D341Med (cell line): ENCODE measurements at regions not wholly inside any gene's neighbourhood (a gene's known extent, or its start where the extent isn't known, plus 50 kb on each side); places are given as distances from the start of the nearest gene placed in this dataset.

Source experiments
- DNase-seq: peaks from one replicate; pipeline ENCODE4 v3.0.0; 2012; ENCODE audit warnings: low spot score

DNA sequence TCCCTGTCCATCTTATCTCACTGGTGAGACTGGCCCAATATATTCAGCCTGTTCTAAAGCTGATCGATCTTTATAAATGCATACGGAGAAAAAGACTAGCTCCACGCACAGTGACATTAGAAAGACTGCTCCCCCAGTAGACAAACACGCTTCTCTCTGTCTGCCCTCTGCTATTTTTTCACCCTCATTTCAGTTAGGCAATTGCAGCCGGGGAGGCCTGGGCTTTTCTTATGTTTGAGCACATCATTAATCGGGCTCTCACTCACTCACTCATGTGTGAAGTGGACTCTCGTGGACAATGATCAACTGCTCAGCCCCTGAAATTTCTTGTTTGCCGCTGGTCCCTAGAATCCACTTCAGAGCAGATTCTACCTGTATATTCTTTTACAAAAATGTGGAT is 824.7 kb upstream of the TENM3 start:
- no peak for DNase-seq

DNA sequence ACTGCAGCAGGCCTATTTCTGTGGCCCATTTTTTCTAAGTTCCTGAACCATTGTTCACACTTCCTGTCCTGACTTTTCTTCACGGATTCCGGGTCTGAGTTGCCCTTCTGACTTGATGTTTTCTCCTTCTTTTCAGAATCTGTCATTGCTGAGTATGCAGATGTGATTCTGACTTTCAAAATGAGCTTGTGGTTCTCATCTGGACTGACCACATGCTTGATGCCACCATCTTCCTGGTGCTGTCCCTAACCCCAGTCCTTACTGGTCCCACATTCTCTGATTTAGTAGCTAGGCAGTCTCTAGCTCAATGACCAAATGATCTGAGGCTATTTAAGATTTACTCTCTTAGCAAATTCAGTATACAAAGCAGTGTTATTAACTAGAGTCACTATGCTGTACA is 822.3 kb upstream of the TENM3 start:
- DNase-seq = no peak

DNA sequence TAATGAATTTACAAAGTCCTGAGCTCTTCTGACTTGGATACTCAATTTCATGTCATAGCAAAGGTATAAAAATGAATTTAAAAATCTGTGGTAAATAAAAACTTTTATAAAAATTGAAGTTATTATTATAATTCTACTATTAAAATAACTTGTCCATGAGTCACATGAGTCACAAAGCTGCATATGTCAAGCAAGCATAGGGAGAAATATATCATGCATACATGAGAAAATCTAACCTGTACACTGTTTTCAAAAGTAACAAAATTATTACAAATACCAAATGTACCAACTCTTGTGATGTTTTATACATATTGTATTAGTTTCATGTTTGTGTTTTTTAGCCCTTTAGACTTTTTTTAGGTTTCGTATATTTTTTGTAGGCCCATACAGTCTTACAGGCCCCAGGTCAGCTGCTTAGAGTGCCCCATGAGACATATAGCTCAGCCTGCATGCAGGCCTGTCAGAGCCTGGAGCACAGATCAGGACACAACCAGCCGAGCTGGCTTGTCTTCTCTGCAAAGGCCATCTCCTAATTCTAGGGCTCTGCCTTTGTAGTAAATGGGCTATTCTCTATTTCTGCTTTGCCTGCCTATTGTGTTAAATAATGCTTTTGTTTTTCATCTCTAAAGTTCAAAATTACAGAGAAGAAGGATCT is 818.7 kb upstream of the TENM3 start:
- no peak for DNase-seq

DNA sequence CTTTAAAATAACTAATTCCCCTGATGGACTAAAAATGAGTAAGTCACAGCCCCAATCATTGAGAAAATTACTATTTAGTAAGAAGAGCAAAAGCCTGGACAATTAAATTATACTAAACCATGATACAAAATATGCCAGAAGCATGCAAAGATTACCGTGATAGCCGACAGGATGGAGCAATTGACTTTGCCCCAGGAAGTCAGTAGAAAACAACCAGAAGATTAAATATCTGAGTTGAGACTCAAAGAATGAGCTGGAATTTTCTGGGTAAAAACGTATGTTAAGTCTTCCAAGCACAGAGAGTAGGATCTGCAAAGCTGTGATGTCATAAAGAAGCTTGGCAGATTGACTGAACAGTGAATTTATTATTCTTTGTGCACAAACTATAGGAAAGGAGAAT is 816.1 kb upstream of the TENM3 start:
- no peak for DNase-seq

DNA sequence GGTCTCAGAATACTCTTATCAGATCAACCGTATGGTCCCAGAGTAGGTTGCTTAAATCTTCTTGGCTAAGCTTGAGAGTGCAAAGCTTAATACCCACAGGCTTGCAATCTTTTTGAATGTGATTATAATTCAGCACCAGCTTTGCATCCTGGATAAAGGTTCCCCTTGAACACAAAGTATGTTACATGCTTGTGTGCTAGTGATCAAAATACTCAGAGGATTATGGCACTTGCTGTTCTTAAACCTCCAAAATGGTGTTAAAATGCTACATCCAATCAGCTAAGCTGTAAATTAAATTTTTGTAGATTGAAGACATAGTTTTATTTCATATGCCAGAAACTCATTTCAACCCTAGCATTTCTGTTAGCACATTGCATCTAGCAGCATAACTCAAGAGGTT is 812.2 kb upstream of the TENM3 start:
- no peak for DNase-seq

DNA sequence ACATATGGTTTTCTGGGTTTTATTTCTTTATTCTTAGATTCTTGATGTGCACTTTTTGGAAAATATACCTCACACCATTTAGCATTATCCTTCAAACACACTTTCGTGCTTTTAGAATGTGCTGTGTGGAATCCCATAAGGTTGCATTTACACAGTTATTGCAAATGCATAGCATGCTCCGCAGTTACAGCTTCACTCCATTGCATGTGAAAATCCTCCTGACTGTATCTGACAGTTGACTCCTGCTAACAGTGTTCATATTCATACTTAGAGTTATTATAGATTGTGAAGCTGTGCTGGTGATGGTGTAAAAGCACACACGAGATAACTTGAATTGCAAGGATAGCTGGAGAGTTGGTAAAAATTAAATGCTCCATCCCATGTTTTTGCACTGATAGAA is 811.5 kb upstream of the TENM3 start:
- DNase-seq = no peak

DNA sequence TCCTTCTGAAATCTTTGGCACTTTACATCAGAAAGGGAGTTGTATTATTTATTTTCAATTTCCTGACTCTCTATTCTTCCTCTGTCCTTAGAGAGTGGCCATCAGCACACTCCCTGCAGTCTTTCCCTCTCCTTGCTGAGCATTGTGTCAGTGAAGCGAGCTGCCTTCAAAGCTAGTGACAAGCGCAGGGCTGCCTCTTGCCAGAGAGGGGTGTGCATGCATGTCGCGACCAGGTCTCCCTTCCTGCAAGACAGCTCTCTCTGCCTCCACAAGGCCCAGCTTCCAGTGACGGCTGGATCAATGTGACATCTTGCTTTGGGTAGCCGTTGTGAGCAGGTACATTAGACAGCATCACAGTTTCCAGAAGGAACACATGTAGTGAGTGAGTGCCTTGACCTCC is 810.9 kb upstream of the TENM3 start:
- DNase-seq = no peak

DNA sequence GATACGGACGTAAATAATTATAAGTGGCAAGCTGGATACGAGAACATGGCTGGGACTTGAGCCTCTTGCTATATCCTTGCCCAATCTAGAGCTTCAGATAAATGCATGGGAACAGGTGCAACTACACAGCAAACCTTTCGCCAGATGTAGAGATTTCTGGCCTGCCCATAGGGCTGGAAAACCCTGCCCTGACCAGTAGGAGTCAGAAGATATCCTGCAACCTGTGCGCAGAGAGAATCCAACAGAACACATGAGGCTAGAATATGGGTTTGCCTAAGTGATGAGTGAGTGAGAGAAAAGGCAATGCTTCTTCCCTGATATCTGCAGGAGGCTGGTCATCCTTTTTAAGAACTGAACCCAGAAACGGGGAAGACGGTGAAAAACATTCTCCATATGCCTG is 805.3 kb upstream of the TENM3 start:
- DNase-seq = no peak

DNA sequence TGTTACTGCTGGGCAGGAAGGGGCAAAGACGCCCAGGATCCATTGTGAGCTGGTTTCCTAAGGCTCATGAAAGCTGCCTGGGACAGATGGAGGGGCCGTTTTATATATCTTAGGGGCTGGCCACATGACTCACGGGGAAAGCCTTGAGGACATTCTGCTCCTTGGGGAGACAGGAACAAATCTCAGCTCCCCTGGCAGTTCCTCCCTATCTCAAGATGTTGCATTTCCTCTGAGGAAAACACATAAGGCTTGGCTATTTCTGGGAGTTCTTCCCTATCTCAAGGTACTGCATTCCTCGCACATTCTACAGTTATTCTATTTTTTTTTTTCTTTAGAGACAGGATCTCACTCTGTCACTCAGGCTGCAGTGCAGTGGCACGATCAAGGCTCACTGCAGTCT is 804.6 kb upstream of the TENM3 start:
- DNase-seq = no peak

DNA sequence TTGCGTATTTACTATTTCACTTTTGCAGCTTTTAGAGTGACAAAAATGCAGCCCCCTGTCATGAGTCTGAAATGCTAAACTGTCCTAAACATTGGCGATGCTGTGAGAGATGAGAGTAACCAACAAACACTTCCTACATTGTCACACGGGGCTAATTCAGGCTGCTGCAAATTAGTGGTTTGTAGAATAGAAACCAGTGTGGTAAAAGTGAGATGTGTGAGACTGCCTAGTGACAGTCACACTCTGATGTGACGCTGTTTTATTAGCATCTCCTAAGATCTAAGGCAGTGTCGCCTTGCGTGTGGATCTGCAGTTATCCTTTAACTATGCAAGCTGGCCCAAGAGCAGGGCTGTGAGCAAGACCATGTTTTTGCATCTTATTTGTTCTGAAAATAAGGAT is 800.2 kb upstream of the TENM3 start:
- no peak for DNase-seq

DNA sequence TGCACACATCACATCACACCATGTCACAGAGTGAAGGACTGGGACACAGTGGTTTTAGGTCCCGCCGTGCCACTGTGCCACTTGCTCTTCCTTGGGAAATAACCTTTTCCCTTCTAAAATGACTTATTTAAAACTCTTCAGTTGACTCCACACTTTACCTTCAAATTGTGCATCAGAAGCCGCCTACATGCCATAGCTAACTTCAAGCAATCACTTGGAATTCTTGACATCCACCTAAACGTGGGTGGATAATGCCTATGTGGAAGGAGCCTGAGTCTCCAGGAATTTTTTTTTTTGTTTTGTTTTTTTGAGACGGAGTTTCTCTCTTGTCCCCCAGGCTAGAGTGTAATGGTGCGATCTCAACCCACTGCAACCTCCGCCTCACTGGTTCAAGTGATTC is 777.4 kb upstream of the TENM3 start:
- no peak for DNase-seq

DNA sequence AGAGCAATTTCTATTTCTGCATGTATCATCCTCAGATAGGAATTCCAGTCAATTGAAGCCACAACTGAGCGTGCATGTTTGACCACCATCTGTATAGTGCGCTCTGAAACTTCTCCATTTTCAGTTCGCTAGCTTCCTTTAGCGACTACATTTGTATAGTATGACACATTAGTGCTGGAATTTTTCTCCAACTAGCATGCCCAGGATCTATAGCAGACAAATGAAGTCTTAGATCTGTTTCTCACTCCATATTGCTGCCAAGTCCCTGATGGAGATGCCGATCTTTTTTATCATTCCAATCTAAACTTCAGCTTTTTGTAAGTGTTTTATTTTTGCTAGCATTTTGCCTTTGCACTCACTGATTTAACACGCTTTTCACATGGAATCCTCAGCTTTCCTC is 774.8 kb upstream of the TENM3 start:
- no peak for DNase-seq

DNA sequence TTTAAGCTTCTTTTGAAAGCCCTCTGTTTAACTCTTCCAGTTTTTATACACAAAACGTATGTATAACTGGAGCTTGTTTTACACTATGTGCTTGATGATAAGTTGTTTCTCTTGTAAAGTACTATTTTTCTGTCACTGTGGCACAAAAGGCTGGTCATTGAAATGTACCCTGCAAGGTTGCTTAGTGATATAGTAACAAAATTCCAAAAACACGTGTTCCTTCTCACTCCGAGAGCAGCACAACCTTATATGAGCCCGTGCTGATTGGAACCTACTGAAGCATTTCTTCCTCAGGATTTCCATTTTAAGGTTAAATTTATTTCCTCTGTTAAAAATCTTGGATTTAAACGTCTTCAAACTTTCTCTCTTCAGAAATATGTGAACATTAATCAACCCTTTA is 772.9 kb upstream of the TENM3 start:
- no peak for DNase-seq

DNA sequence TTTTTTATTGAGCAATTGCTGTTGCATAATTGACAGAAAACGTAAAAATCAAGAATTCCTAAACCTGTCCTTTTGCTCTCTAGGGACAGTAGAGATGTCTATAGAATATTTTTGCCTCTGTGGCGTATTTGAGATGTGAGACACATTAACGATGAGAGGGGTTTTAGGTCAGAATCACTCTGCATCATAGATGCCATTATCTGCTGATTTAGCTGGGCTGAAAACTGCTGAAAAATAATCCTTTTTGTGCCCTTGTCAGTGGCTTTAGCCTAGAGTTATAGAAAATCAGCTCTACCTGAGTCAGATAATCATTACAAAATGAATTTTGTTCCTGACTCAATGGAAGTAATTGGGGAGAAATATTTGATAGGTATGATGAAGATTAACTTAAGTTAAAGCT is 767.8 kb upstream of the TENM3 start:
- no peak for DNase-seq

DNA sequence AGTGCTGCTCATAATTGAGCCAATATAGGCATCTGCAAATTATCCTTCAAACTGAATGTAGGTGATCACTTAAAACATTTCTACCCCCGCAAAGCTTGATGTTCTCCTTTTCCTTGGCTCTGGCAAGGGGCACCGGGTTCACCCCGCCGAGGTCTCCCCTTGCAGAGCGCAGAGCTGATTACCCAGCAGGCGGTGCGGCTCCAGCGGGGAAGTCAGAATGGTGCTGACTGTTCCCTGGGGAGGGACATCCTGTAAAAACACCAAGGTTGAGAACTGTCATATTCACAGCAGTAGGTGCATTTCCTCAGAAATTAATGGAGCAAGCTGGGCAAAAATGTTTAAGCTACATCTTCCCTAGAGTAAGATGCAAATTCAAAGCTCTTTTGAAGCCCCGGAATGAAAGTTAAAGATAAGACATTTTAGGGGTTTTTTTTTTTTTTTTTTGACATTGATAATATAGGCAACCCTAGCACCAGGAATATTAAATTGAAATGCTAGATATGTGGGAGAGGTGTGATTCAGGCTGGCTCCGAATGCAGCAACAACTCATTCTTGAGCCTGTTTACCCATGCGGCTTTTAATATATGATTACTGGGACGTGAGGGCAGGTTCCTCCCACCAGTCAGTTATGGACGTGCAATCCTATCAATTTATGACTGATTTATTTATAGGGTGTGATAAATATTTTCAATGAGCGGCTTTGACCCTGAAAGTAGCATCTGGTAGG is 767.3 kb upstream of the TENM3 start:
- DNase-seq = no peak

DNA sequence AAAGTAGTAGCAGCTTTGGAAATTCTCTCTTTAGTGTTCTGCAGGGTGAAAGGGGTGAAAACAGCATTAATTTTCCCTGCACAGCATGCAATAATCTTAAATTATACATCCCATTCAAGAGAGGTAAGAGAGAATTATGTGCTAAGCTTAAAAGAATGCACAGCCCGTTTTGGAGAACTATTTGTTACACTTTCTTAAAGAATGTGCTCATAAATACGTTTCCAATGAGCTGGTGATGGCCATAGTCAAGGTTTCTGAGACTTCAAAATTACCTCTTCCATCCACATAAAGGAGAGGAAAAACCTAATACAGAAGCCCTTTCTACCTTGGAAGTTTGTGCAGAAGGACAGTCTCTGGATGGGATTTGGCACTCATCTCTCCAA is 766.7 kb upstream of the TENM3 start:
- no peak for DNase-seq

DNA sequence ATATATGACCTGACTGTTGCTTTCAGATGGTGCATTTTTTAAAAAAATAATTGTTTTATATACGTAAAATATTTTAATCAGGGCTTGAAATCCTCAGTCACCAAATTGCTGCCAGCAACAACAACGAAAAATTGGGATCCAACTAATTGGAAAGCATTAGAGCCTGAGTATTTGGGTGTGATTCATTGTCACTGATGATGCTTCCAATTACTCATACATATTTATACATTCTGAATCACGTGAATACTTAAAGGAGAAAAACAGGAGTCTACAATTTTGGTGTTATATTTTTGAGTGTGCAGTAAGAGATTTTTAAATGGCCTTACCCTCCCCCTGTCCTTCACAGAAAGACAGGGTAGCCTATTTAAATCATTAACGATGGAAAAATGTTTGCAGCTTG is 765.6 kb upstream of the TENM3 start:
- no peak for DNase-seq

DNA sequence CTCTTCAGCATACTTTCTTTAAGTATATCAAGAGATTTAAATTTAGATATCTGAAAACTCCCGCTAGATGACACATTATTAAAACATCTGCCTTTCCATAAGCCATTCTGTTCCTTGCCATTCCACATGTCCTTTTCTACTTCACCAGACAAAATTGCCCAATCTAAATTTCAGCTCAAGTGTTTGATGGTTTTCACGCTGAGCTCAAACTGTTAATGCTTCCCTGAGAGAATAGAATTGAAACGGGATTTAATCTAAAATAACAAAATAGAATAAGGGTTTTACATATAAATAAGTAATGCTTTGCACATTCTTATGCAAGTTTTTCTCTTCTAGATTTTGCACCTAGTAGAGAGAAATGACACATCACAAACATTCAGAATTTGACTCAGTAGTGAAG is 764.5 kb upstream of the TENM3 start:
- no peak for DNase-seq

DNA sequence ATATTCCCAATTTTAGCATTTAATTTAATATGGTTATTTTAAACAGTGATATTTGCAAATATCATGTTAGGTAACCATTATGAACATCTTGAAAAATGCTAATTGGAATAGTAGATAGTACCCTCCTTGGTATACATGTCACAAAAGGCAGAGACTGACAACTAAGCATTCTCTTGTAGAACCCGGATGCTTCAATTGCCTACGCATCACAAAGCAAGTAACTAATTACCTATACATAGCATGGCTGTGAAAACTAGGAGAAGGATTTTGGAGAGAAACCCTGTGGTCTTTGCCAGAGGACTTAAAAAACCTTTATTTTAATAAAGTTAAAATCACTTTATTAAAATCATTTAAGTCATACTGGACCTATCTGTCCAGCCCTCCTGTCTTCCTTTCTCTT is 764.1 kb upstream of the TENM3 start:
- no peak for DNase-seq

DNA sequence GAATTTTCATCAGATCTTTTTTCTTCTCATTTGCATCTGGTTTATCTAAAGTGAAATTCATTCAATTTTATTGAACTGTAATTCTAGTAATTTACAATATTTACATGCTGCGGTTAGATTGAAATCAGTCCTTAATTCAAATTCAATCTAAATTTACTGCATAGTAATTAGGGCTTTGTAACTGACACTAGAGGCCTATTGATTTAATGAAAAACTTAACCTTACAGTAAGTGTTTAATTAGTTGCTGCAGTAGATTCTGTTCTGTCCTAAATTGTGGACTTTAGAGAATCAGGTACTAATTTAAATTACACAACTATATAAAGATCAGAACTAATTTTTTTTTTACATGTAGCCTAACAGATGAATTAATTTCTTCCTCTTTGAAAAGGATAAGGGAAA is 758.8 kb upstream of the TENM3 start:
- DNase-seq = no peak

DNA sequence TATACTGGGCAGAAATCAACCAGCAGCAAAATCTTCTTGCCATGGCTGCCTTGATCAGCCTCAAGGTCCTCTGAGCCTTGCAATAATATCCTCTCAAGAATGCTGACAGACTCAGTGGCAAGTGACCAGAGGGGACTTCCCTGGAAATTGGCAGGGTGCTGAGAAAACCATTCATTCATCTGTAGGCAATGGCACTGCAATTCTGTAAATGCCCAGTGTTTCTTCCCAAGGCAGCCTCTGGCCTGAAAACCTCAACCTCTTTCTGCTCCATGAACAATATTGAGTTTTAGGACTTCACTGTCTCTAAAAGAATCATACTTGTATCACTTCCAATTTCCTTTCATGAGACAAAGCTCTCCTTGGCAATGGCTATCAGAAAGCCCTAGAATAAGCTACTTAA is 754.3 kb upstream of the TENM3 start:
- DNase-seq = no peak

DNA sequence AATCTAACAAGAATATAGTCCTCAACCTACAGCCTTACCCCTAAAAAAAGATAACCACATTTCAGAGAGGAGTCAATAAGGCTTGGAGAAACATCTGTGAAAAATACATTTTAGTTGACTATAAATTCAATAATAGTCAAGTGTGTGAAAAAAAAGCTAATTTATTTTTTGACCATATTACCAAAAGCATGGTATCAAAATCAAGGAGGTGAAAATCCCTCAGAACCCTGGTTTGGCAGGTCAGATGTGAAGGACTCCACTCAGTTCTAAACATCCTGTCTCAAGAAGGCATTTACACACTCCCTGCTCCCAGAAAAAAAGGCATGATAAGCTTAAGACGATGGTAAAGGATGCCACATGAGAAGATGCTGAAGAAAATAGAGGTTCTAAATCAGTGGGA is 745.1 kb upstream of the TENM3 start:
- no peak for DNase-seq

DNA sequence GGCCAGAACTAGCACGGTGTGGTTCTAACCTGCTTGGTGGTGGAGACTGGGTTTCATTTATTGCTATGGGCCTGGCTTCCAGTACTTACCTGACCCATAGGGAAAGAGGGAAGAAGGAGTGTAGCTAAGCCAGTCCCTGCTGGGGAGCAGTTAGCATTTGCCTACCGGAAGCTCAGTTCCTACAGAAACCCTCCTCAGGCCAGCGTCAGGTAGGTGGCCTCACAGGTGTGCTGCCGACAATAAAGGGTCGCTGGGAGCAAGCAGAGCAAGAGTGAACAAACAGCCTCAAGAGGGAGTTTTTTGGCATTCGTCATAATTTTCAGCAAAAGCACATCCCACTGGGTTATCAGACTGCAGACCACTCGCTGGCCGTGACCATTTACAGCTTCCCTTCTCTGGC is 740.6 kb upstream of the TENM3 start:
- no peak for DNase-seq

DNA sequence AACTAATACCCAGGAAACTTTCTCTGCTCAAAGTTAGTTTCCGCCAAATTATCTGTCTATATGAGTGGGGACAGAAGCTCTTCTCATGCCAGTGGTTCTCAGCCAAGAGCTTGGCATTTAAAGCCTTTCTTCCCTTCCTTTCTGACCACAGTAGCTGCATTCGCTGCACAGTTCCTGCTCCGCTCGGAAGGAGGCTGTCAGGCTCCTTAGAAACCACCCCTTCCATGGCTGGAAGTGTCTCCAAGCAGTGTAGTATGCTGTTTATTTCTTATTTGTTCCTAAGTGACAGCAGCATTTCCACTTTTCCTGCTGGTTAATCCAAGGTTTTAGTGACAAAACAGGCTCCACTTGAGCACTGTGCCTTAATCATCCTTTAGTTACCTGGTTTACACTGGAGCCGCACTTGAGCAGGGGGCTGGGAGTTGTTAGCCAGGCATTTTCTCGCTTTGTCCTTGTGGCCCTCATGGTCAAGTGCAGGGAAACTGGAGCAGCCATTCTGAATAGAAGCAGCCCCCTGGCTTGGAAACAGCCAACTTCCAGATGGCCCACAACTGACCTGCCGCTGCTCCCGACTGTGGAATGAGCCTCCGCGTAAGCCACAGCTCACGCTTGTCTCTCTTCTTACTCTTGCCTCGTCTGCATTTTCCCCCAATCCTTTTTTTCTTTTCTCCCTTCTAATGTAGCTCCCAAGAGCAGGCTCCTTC is 739.4 kb upstream of the TENM3 start:
- DNase-seq = no peak
